GM03348 (cell line): ENCODE measurements at regions not wholly inside any gene's neighbourhood (a gene's known extent, or its start where the extent isn't known, plus 50 kb on each side); places are given as distances from the start of the nearest gene placed in this dataset.
"Not testable (repeated sequence)": the region's sequence is repeated elsewhere in the genome, so short reads cannot be mapped to it uniquely, and the experiment has no call there.

Experiments used
- DNase-seq: peaks from one replicate; pipeline ENCODE4 v3.0.0; 2012; ENCODE audit warnings: low spot score

- no peak for DNase-seq
These were observed 218.9 kb upstream of the NCAM2 start for GRCh38 chr21:20779321-20779720.

- DNase-seq: no peak
These were observed 214.6 kb upstream of the NCAM2 start for GRCh38 chr21:20783611-20784010.

- no peak for DNase-seq
These were observed 208.3 kb upstream of the NCAM2 start for GRCh38 chr21:20789729-20790500.

GRCh38 chr21:20800106-20800505, 198.1 kb upstream of the NCAM2 start:
- DNase-seq: no peak

GRCh38 chr21:20802201-20802600, 196.0 kb upstream of the NCAM2 start:
- no peak for DNase-seq

- DNase-seq: no peak
These were observed 195.5 kb upstream of the NCAM2 start for GRCh38 chr21:20802631-20803260.

GRCh38 chr21:20811702-20812101, 186.5 kb upstream of the NCAM2 start:
- DNase-seq: no peak

GRCh38 chr21:20814090-20814489, 184.1 kb upstream of the NCAM2 start:
- no peak for DNase-seq

- DNase-seq: no peak
These were observed 175.5 kb upstream of the NCAM2 start for GRCh38 chr21:20822666-20823065.

- DNase-seq: no peak
These were observed 145.3 kb upstream of the NCAM2 start for GRCh38 chr21:20852866-20853265.

GRCh38 chr21:20856926-20857325, 141.3 kb upstream of the NCAM2 start:
- no peak for DNase-seq

- no peak for DNase-seq
These were observed 124.0 kb upstream of the NCAM2 start for GRCh38 chr21:20874202-20874601.

GRCh38 chr21:20875742-20876141, 122.5 kb upstream of the NCAM2 start:
- DNase-seq: no peak

GRCh38 chr21:20877976-20878375, 120.2 kb upstream of the NCAM2 start:
- no peak for DNase-seq

- DNase-seq: peak; percentile 2
These were observed 115.5 kb upstream of the NCAM2 start for GRCh38 chr21:20882462-20883407.

- no peak for DNase-seq
These were observed 114.8 kb upstream of the NCAM2 start for GRCh38 chr21:20883408-20883800.

- DNase-seq: no peak
These were observed 95.7 kb upstream of the NCAM2 start for GRCh38 chr21:20902511-20902910.

GRCh38 chr21:20902998-20903397, 95.2 kb upstream of the NCAM2 start:
- no peak for DNase-seq

- DNase-seq: not testable (repeated sequence)
These were observed 70.7 kb upstream of the NCAM2 start for GRCh38 chr21:20927555-20927954.

- DNase-seq: no peak
These were observed 55.7 kb upstream of the NCAM2 start for GRCh38 chr21:20942523-20942922.

- no peak for DNase-seq
These were observed 54.6 kb upstream of the NCAM2 start for GRCh38 chr21:20943561-20943997.

- no peak for DNase-seq
These were observed 54.1 kb upstream of the NCAM2 start for GRCh38 chr21:20944139-20944538.

- DNase-seq: no peak
These were observed 51.5 kb upstream of the NCAM2 start for GRCh38 chr21:20946701-20947100.
